ENCODE measurements at regions not wholly inside any gene's neighbourhood (a gene's known extent, or its start where the extent isn't known, plus 50 kb on each side); places are given as distances from the start of the nearest gene placed in this dataset.
A peak's percentile ranks its signal among the peaks of the same experiment; 100 is the strongest.

GRCh38 chr2:71785516-71785981, 332.2 kb downstream of the DYSF start:
- no peaks in the 10 kb centered on the region for H3K27me3 ChIP-seq (ENCODE audit: control insufficient read depth, insufficient read depth, low read length)
- H3K4me3 ChIP-seq (ENCODE audit: low read depth in 2 of 2, low read length in 2 of 2), result no peak overlapping the region
- ChIA-PET CTCF (no interaction called here), POLR2A (no interaction called here)
- TF ChIP-seq, protein P1, sequence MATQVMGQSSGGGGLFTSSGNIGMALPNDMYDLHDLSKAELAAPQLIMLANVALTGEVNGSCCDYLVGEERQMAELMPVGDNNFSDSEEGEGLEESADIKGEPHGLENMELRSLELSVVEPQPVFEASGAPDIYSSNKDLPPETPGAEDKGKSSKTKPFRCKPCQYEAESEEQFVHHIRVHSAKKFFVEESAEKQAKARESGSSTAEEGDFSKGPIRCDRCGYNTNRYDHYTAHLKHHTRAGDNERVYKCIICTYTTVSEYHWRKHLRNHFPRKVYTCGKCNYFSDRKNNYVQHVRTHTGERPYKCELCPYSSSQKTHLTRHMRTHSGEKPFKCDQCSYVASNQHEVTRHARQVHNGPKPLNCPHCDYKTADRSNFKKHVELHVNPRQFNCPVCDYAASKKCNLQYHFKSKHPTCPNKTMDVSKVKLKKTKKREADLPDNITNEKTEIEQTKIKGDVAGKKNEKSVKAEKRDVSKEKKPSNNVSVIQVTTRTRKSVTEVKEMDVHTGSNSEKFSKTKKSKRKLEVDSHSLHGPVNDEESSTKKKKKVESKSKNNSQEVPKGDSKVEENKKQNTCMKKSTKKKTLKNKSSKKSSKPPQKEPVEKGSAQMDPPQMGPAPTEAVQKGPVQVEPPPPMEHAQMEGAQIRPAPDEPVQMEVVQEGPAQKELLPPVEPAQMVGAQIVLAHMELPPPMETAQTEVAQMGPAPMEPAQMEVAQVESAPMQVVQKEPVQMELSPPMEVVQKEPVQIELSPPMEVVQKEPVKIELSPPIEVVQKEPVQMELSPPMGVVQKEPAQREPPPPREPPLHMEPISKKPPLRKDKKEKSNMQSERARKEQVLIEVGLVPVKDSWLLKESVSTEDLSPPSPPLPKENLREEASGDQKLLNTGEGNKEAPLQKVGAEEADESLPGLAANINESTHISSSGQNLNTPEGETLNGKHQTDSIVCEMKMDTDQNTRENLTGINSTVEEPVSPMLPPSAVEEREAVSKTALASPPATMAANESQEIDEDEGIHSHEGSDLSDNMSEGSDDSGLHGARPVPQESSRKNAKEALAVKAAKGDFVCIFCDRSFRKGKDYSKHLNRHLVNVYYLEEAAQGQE (IDR thresholded peaks at IDR 0.05; ENCODE audit: insufficient read depth in 1 of 2, low read depth in 2 of 2, low read length in 1 of 2), result no peak
- no peak for TF ChIP-seq SIN3A (IDR thresholded peaks at IDR 0.05; ENCODE audit: borderline replicate concordance, insufficient read depth, low read depth, low read length)
- TF ChIP-seq POLR2AphosphoS5 (IDR thresholded peaks at IDR 0.05; ENCODE audit: low read depth, low read length), result no peak
- TF ChIP-seq CTCF (IDR thresholded peaks at IDR 0.05), result no peak
- TF ChIP-seq TCF7L2 (IDR thresholded peaks at IDR 0.05; ENCODE audit: low read depth, low read length), result no peak
- in situ Hi-C loops (cut with HindIII; ENCODE audit: low pct_unique_long_range_greater_than_20kb, low sequenced_read_pairs) (no loop called here), intact Hi-C loops (cut with micrococcal nuclease; ENCODE audit: unreplicated experiment) (no loop called here)
- H3K36me3 ChIP-seq (ENCODE audit: control insufficient read depth, insufficient read depth, low read length), result no peaks in the 10 kb centered on the region
- H3K4me1 ChIP-seq (ENCODE audit: control insufficient read depth, insufficient read depth, low read length), result peaks cover 13% of the 10 kb centered on the region
- no peak overlapping the region; the same call in 1 of the 2 replicates for H3K27ac ChIP-seq (ENCODE audit: low read length)
- DNase-seq (ENCODE audit: low read depth, low spot score), result no peak
- H3K9me3 ChIP-seq (ENCODE audit: control insufficient read depth, insufficient read depth, low read depth, low read length), result no peaks in the 10 kb centered on the region
- ATAC-seq, result no peak; the same call in 1 of the 2 replicates
- no TSS peak for BruUV-seq (replicated peaks)

DNA sequence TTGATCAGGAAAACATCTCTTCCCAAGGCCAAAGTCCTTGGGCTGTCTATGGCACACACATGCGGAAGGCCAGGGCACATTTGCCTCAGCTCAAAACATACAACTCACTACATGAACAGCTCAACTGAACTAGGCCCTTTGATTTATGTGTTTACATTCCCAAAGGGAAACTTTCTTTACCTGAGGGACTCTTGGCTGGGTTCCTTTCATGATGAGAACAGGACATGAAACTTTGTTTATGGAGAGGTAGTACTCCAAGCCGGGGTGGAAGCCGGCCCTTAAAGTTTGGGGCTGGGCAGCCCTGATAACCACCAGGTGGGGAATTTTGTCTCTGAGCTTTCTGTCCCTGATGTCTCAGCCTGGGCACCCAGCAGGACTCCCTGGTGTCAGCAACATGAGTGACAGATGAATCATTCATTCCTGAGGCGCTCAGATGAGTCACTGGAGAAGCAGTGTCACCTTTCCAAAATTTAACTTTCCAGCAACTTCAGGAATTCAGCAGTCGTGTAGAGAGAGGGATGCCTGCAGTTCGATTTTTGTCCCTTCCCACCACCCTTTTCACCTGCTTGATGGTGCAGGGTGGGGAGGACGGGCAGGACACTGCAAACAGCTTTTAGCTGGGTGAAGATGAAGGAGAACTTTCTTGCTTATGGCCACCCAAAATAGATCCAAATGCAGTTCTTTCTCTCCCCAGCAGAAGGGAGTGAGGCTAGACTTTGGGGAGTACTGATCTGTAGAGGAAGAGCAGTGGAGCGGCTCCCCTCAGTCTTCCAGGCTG, 331.6 kb downstream of the DYSF start:
- Histone ChIP-seq H3K4me3 (ENCODE audit: low read depth in 2 of 2, low read length in 2 of 2) (no peak overlapping the region), H3K27ac (ENCODE audit: low read length) (peak overlapping the region; percentile 12), H3K4me1 (ENCODE audit: control insufficient read depth, insufficient read depth, low read length) (peaks cover 13% of the 10 kb centered on the region), H3K9me3 (ENCODE audit: control insufficient read depth, insufficient read depth, low read depth, low read length) (no peaks in the 10 kb centered on the region), H3K27me3 (ENCODE audit: control insufficient read depth, insufficient read depth, low read length) (no peaks in the 10 kb centered on the region), H3K36me3 (ENCODE audit: control insufficient read depth, insufficient read depth, low read length) (no peaks in the 10 kb centered on the region)
- peak; percentile 58 for DNase-seq (ENCODE audit: low read depth, low spot score)
- CTCF ChIA-PET, result interaction anchor here (0.6 kb wide), 1 partner anchor 238 kb away, joined by 3 read pairs; no protein-coding TSS in a partner anchor
- intact Hi-C loops (cut with micrococcal nuclease; ENCODE audit: unreplicated experiment) (no loop called here), in situ Hi-C loops (cut with HindIII; ENCODE audit: low pct_unique_long_range_greater_than_20kb, low sequenced_read_pairs) (no loop called here)
- no peak for TF ChIP-seq CTCF (IDR thresholded peaks at IDR 0.05)
- no peak for TF ChIP-seq POLR2AphosphoS5 (IDR thresholded peaks at IDR 0.05; ENCODE audit: low read depth, low read length)
- TF ChIP-seq SIN3A (IDR thresholded peaks at IDR 0.05; ENCODE audit: borderline replicate concordance, insufficient read depth, low read depth, low read length), result no peak
- TF ChIP-seq, protein P1 (IDR thresholded peaks at IDR 0.05; ENCODE audit: insufficient read depth in 1 of 2, low read depth in 2 of 2, low read length in 1 of 2), result no peak
- TF ChIP-seq TCF7L2 (IDR thresholded peaks at IDR 0.05; ENCODE audit: low read depth, low read length), result no peak
- no TSS peak for BruUV-seq (replicated peaks)
- POLR2A ChIA-PET, result interaction anchor here (0.6 kb wide), 1 partner anchor 834 kb away, joined by 6 read pairs; no protein-coding TSS in a partner anchor
- peak; percentile 88 for ATAC-seq
